ENCODE measurements at regions not wholly inside any gene's neighbourhood (a gene's known extent, or its start where the extent isn't known, plus 50 kb on each side); places are given as distances from the start of the nearest gene placed in this dataset.

DNA sequence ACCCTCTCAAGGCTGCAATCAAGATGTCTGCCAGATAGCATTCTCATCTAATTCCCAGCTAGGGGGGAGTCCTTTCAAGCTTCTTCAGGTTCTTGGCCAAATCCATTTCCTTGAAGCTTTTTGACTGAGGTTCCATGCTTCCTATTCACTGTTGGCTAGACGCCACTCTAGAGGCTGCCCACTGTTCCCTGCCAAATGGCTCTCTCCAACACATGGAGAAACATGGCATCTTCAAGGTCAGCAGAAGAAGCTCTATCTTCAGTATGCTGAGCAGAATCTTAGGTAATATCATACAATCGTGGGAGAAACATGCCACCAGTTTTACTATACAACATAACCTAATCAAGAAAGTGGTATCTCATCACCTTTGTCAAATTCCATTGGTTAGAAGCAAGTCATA, 1985.1 kb upstream of the CELF4 start:
- Histone ChIP-seq H3K27me3 (no peaks in the 10 kb centered on the region), H3K9me3 (ENCODE audit: low read depth) (no peaks in the 10 kb centered on the region), H3K4me2 (no peak overlapping the region), H3K79me2 (ENCODE audit: low read depth) (no peaks in the 10 kb centered on the region), H3F3A (ENCODE audit: low read depth) (no peaks in the 10 kb centered on the region), H3K4me1 (no peaks in the 10 kb centered on the region), H3K4me3 (no peak overlapping the region), H3K36me3 (no peaks in the 10 kb centered on the region), H3K9ac (no peak overlapping the region), H2AFZ (replicated peaks) (no peak overlapping the region), H4K20me1 (ENCODE audit: low read depth) (no peaks in the 10 kb centered on the region), H3K27ac (no peak overlapping the region)
- TF ChIP-seq, protein P1, sequence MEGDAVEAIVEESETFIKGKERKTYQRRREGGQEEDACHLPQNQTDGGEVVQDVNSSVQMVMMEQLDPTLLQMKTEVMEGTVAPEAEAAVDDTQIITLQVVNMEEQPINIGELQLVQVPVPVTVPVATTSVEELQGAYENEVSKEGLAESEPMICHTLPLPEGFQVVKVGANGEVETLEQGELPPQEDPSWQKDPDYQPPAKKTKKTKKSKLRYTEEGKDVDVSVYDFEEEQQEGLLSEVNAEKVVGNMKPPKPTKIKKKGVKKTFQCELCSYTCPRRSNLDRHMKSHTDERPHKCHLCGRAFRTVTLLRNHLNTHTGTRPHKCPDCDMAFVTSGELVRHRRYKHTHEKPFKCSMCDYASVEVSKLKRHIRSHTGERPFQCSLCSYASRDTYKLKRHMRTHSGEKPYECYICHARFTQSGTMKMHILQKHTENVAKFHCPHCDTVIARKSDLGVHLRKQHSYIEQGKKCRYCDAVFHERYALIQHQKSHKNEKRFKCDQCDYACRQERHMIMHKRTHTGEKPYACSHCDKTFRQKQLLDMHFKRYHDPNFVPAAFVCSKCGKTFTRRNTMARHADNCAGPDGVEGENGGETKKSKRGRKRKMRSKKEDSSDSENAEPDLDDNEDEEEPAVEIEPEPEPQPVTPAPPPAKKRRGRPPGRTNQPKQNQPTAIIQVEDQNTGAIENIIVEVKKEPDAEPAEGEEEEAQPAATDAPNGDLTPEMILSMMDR (IDR thresholded peaks at IDR 0.05): no peak
- TF ChIP-seq EZH2phosphoT487 (IDR thresholded peaks at IDR 0.05) (no peak), EZH2 (IDR thresholded peaks at IDR 0.05) (no peak)
- DNase-seq (ENCODE audit: low spot score): no peak
- Mint-ChIP-seq H3K27ac (no peak overlapping the region), H3K9me3 (no peaks in the 10 kb centered on the region), H3K4me1 (no peaks in the 10 kb centered on the region), H3K36me3 (no peaks in the 10 kb centered on the region), H3K27me3 (ENCODE audit: insufficient read depth, low read depth) (no peaks in the 10 kb centered on the region), H3K4me3 (no peak overlapping the region)

DNA sequence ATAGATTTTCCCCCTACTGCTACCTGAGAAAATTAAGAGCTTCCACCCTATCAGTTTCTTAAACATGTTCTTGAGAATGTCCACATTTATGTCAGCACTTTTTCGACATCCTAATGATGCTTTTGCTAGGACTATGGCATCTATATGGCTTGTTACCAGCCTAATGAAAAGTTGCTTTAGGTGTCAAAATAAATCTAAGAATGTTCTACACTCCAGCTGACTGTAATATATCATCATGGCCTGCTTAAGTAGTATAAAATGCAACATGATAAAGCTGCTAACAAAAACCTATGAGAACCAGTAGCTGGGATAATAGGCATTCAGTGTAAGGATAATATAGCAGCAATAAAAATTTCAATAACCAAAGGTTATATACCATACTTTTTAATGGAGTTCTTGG, 1983.5 kb upstream of the CELF4 start:
- no peaks in the 10 kb centered on the region for H3K4me1 Mint-ChIP-seq
- Histone ChIP-seq H3K4me1 (no peaks in the 10 kb centered on the region), H3K9me3 (ENCODE audit: low read depth) (no peaks in the 10 kb centered on the region), H2AFZ (replicated peaks) (no peak overlapping the region), H3K4me3 (no peak overlapping the region), H3K9ac (no peak overlapping the region), H3F3A (ENCODE audit: low read depth) (no peaks in the 10 kb centered on the region), H3K79me2 (ENCODE audit: low read depth) (no peaks in the 10 kb centered on the region), H4K20me1 (ENCODE audit: low read depth) (no peaks in the 10 kb centered on the region), H3K27me3 (no peaks in the 10 kb centered on the region), H3K27ac (no peak overlapping the region), H3K36me3 (no peaks in the 10 kb centered on the region), H3K4me2 (no peak overlapping the region)
- TF ChIP-seq EZH2phosphoT487 (IDR thresholded peaks at IDR 0.05): no peak
- TF ChIP-seq EZH2 (IDR thresholded peaks at IDR 0.05): no peak
- TF ChIP-seq, protein P1 (IDR thresholded peaks at IDR 0.05): no peak
- no peaks in the 10 kb centered on the region for H3K36me3 Mint-ChIP-seq
- H3K27me3 Mint-ChIP-seq (ENCODE audit: insufficient read depth, low read depth): no peaks in the 10 kb centered on the region
- peaks cover 5% of the 10 kb centered on the region for H3K9me3 Mint-ChIP-seq
- H3K4me3 Mint-ChIP-seq: no peak overlapping the region
- no peak overlapping the region for H3K27ac Mint-ChIP-seq
- DNase-seq (ENCODE audit: low spot score): no peak

GRCh38 chr18:39531659-39532058, 1966.1 kb upstream of the CELF4 start:
- Mint-ChIP-seq H3K4me1 (no peaks in the 10 kb centered on the region), H3K4me3 (no peak overlapping the region), H3K36me3 (peaks cover 2% of the 10 kb centered on the region), H3K27ac (no peak overlapping the region), H3K27me3 (ENCODE audit: insufficient read depth, low read depth) (no peaks in the 10 kb centered on the region), H3K9me3 (no peaks in the 10 kb centered on the region)
- Histone ChIP-seq H3K4me2 (no peak overlapping the region), H3K9ac (no peak overlapping the region), H4K20me1 (ENCODE audit: low read depth) (no peaks in the 10 kb centered on the region), H3K9me3 (ENCODE audit: low read depth) (no peaks in the 10 kb centered on the region), H3K4me1 (no peaks in the 10 kb centered on the region), H2AFZ (replicated peaks) (no peak overlapping the region), H3K79me2 (ENCODE audit: low read depth) (no peaks in the 10 kb centered on the region), H3K27ac (no peak overlapping the region), H3F3A (ENCODE audit: low read depth) (no peaks in the 10 kb centered on the region), H3K4me3 (no peak overlapping the region), H3K36me3 (no peaks in the 10 kb centered on the region), H3K27me3 (no peaks in the 10 kb centered on the region)
- TF ChIP-seq EZH2 (IDR thresholded peaks at IDR 0.05): no peak
- TF ChIP-seq EZH2phosphoT487 (IDR thresholded peaks at IDR 0.05): no peak
- TF ChIP-seq, protein P1 (IDR thresholded peaks at IDR 0.05): no peak
- no peak for DNase-seq (ENCODE audit: low spot score)

- Histone ChIP-seq H3F3A (ENCODE audit: low read depth) (no peaks in the 10 kb centered on the region), H3K79me2 (ENCODE audit: low read depth) (no peaks in the 10 kb centered on the region), H3K4me3 (no peak overlapping the region), H3K9ac (no peak overlapping the region), H3K9me3 (ENCODE audit: low read depth) (no peaks in the 10 kb centered on the region), H3K4me1 (no peaks in the 10 kb centered on the region), H3K4me2 (no peak overlapping the region), H4K20me1 (ENCODE audit: low read depth) (no peaks in the 10 kb centered on the region), H3K27ac (no peak overlapping the region), H3K27me3 (no peaks in the 10 kb centered on the region), H2AFZ (replicated peaks) (no peak overlapping the region), H3K36me3 (no peaks in the 10 kb centered on the region)
- DNase-seq (ENCODE audit: low spot score): no peak
- no peaks in the 10 kb centered on the region for H3K4me1 Mint-ChIP-seq
- TF ChIP-seq EZH2phosphoT487 (IDR thresholded peaks at IDR 0.05) (no peak), EZH2 (IDR thresholded peaks at IDR 0.05) (no peak)
- TF ChIP-seq, protein P1 (IDR thresholded peaks at IDR 0.05): no peak
- no peak overlapping the region for H3K4me3 Mint-ChIP-seq
- peaks cover 2% of the 10 kb centered on the region for H3K36me3 Mint-ChIP-seq
- no peak overlapping the region for H3K27ac Mint-ChIP-seq
- no peaks in the 10 kb centered on the region for H3K9me3 Mint-ChIP-seq
- no peaks in the 10 kb centered on the region for H3K27me3 Mint-ChIP-seq (ENCODE audit: insufficient read depth, low read depth)
Observed at GRCh38 chr18:39529358-39529757, 1963.8 kb upstream of the CELF4 start.
